K562 (cell line): ENCODE measurements at regions not wholly inside any gene's neighbourhood (a gene's known extent, or its start where the extent isn't known, plus 50 kb on each side); places are given as distances from the start of the nearest gene placed in this dataset.

Experiments
- ATAC-seq: fragments of 200-7000 bp; cut with Tn5 transposase; 3 replicates; pipeline ENCODE4 v1.9.1; 2020; ENCODE audit warnings: moderate library complexity
- BruUV-seq: library from RNA; stranded (reverse); fragments of 400-500 nt; replicated peaks from 2 replicates; lab custom pipeline; 2021; lab: Mats Ljungman, UMichigan
- CTCF ChIA-PET: fragments of 300-600 bp; formaldehyde crosslinking; extraction: SDS; loops from one replicate; lab custom pipeline; 2021; ENCODE audit warnings: low intra/inter-chr PET ratio; lab: Yijun Ruan, JAX
- POLR2A ChIA-PET: fragments of 300-600, 350-650 bp; sonication (Branson Sonifier 250); formaldehyde crosslinking; extraction: SDS; loops from one replicate; lab custom pipeline; 2021; ENCODE audit warnings: antibody characterized with exemption, inconsistent platforms; lab: Yijun Ruan, JAX
- DNase-seq, 4 experiments: peaks; one replicate each; pipeline versions ENCODE4 v3.0.0 to v3.0.0-alpha.2; 2011 to 2018; ENCODE audit warnings: low spot score in 3 of 4, mixed read lengths in 3 of 4; ENCODE audit errors: extremely low read depth in 1 of 4
- FAIRE-seq: peaks from 2 replicates; lab custom pipeline; 2011; peaks lifted over from hg19 to GRCh38; lab: Jason Lieb, UNC
- H2AFZ ChIP-seq: 2 replicates; pipeline ENCODE4 v1.6.0; 2011; ENCODE audit warnings: low read depth, low read length, control low read depth, inconsistent platforms
- H3K27ac ChIP-seq: fragments of 200-600 bp; 3 replicates; pipeline ENCODE4 v1.8.0; 2011; ENCODE audit warnings: low read depth, mild to moderate bottlenecking, control low read depth, inconsistent platforms, low read length, moderate library complexity, mixed read lengths; ENCODE audit errors: extremely low read depth
- H3K27me3 ChIP-seq, 2 experiments: fragments of 300-600 bp in 1 of 2; 2 replicates in 1 of 2; 3 replicates in 1 of 2; pipeline versions ENCODE4 v1.6.0 to v1.8.0; 2011; ENCODE audit warnings: inconsistent platforms in 2 of 2, low read length in 2 of 2, mild to moderate bottlenecking in 1 of 2, mixed read lengths in 1 of 2, moderate library complexity in 1 of 2; ENCODE audit not compliant: control insufficient read depth in 2 of 2, insufficient read depth in 2 of 2
- H3K36me3 ChIP-seq: fragments of 300-600 bp; 3 replicates; pipeline ENCODE4 v1.8.0; 2011; ENCODE audit warnings: mild to moderate bottlenecking, low read length, inconsistent platforms; ENCODE audit not compliant: control insufficient read depth, insufficient read depth
- H3K4me1 ChIP-seq, 2 experiments: fragments of 200-600 bp in 1 of 2; replicated peaks in 1 of 2; 2 replicates in 1 of 2; 3 replicates in 1 of 2; pipeline versions ENCODE4 v1.5.1 to v1.8.0; 2011; ENCODE audit warnings: inconsistent platforms in 2 of 2, low read length in 2 of 2, mild to moderate bottlenecking in 1 of 2, mixed read lengths in 1 of 2, moderate library complexity in 1 of 2; ENCODE audit not compliant: control insufficient read depth in 2 of 2, insufficient read depth in 2 of 2
- H3K4me2 ChIP-seq: 2 replicates; pipeline ENCODE4 v1.6.1; 2011; ENCODE audit warnings: low read length, control low read depth, inconsistent platforms, mixed read lengths; ENCODE audit not compliant: insufficient read depth
- H3K4me3 ChIP-seq: fragments of 200-600 bp; sonication (generic), shearing (Covaris generic); 2 replicates; pipeline ENCODE4 v1.5.1; 2016; ENCODE audit warnings: control low read depth, inconsistent platforms
- H3K79me2 ChIP-seq: fragments of 200-600 bp; 3 replicates; pipeline ENCODE4 v1.8.0; 2011; ENCODE audit warnings: low read length, inconsistent platforms; ENCODE audit not compliant: control insufficient read depth, insufficient read depth
- H3K9ac ChIP-seq, 2 experiments: 2 replicates each; pipeline versions ENCODE4 v1.6.0 to v1.6.1; 2011; ENCODE audit warnings: low read depth in 2 of 2, low read length in 2 of 2, control low read depth in 1 of 2, inconsistent platforms in 1 of 2, mild to moderate bottlenecking in 1 of 2, mixed read lengths in 1 of 2; ENCODE audit not compliant: insufficient read depth in 1 of 2
- H3K9me1 ChIP-seq: one replicate; pipeline ENCODE4 v1.6.0; 2011; ENCODE audit warnings: inconsistent platforms, mild to moderate bottlenecking, low read length, moderate library complexity; ENCODE audit not compliant: control insufficient read depth, insufficient read depth
- H3K9me3 ChIP-seq: replicated peaks from 2 replicates; pipeline ENCODE4 v1.5.1; 2011; ENCODE audit warnings: low read depth, low read length, inconsistent platforms; ENCODE audit not compliant: control insufficient read depth, insufficient read depth
- H4K20me1 ChIP-seq: replicated peaks from 2 replicates; pipeline ENCODE4 v1.6.1; 2011; ENCODE audit warnings: low read length, inconsistent platforms, mixed read lengths; ENCODE audit not compliant: control insufficient read depth, insufficient read depth
- ESRRA ChIP-seq: fragments of 450-650 bp; IDR thresholded peaks from 2 replicates; pipeline ENCODE4 v1.6.1; 2014; ENCODE audit warnings: low read depth, mild to moderate bottlenecking, moderate library complexity, borderline replicate concordance
- FOXP1 ChIP-seq: sonication (generic); formaldehyde crosslinking; IDR thresholded peaks from 2 replicates; pipeline ENCODE4 v1.8.0; 2022; ENCODE audit warnings: mild to moderate bottlenecking, missing genetic modification reagents
- HSF4 ChIP-seq: fragments of 250-450 bp; sonication (Bioruptor Pico); IDR thresholded peaks from 2 replicates; pipeline ENCODE4 v2.1.2; 2022; ENCODE audit warnings: mild to moderate bottlenecking, moderate library complexity, borderline replicate concordance
- L3MBTL2 ChIP-seq: fragments of 450-650 bp; IDR thresholded peaks from 2 replicates; pipeline ENCODE4 v1.6.1; 2016; ENCODE audit warnings: mild to moderate bottlenecking, moderate library complexity
- MCM5 ChIP-seq: fragments of 450-650 bp; IDR thresholded peaks from 2 replicates; pipeline ENCODE4 v1.6.1; 2016; ENCODE audit warnings: low read depth
- MXI1 ChIP-seq: IDR thresholded peaks from 2 replicates; pipeline ENCODE4 v1.6.1; 2011; ENCODE audit warnings: low read depth, mild to moderate bottlenecking, improper control_type of control experiment, low read length
- TBL1XR1 ChIP-seq, 2 experiments: IDR thresholded peaks; 2 replicates each; pipeline ENCODE4 v1.6.1; 2012; ENCODE audit warnings: improper control_type of control experiment in 2 of 2, low read length in 2 of 2, mild to moderate bottlenecking in 1 of 2
- ZEB2 ChIP-seq: fragments of 450-650 bp; IDR thresholded peaks from 2 replicates; pipeline ENCODE4 v1.6.1; 2016
- ZNF12 ChIP-seq: sonication (generic); formaldehyde crosslinking; IDR thresholded peaks from 2 replicates; pipeline ENCODE4 v1.4.0; 2020; ENCODE audit warnings: mild to moderate bottlenecking, missing genetic modification reagents
- ZNF232 ChIP-seq: sonication (generic); formaldehyde crosslinking; IDR thresholded peaks from 2 replicates; pipeline ENCODE4 v1.8.0; 2022; ENCODE audit warnings: mild to moderate bottlenecking, missing genetic modification reagents
- ZNF561 ChIP-seq: fragments of 450-650 bp; formaldehyde crosslinking; conservative IDR thresholded peaks from 2 replicates; pipeline ENCODE4 v1.4.0; 2020; ENCODE audit warnings: mild to moderate bottlenecking, moderate library complexity
- ZNF780A ChIP-seq: fragments of 250-450 bp; sonication (Bioruptor Pico); IDR thresholded peaks from 2 replicates; pipeline ENCODE4 v1.5.0; 2021; ENCODE audit warnings: mild to moderate bottlenecking
- ZSCAN29 ChIP-seq: fragments of 450-650 bp; IDR thresholded peaks from 2 replicates; pipeline ENCODE4 v1.6.1; 2017
- WGBS: fragments of 100-300 bp; shearing (Covaris generic); methylation state at CpG from one replicate; pipeline ENCODE4 v1.1.6; 2016; ENCODE audit warnings: low coverage, mixed read lengths; ENCODE audit not compliant: insufficient coverage; ENCODE audit errors: missing lambda C conversion rate; 5-methylcytosine and 5-hydroxymethylcytosine counted together
- in situ Hi-C: fragments of 300-500 bp; cut with MboI; formaldehyde crosslinking; loops from 4 replicates; pipeline ENCODE4 v1.15.0; 2018; ENCODE audit warnings: inconsistent platforms, mixed read lengths
- intact Hi-C: fragments of 100-400 bp; cut with micrococcal nuclease; formaldehyde crosslinking; loops from 2 replicates; pipeline ENCODE4 v1.14.2; 2022
- TF ChIP-seq, protein P1 (sequence below): sonication (generic); formaldehyde crosslinking; IDR thresholded peaks from 2 replicates; pipeline ENCODE4 v1.8.0; 2022; ENCODE audit warnings: missing genetic modification reagents, mild to moderate bottlenecking, borderline replicate concordance
- TF ChIP-seq, protein P2 (sequence below): fragments of 250-450 bp; sonication (Bioruptor Pico); IDR thresholded peaks from 2 replicates; pipeline ENCODE4 v1.4.0; 2020; ENCODE audit warnings: borderline replicate concordance

DNA sequence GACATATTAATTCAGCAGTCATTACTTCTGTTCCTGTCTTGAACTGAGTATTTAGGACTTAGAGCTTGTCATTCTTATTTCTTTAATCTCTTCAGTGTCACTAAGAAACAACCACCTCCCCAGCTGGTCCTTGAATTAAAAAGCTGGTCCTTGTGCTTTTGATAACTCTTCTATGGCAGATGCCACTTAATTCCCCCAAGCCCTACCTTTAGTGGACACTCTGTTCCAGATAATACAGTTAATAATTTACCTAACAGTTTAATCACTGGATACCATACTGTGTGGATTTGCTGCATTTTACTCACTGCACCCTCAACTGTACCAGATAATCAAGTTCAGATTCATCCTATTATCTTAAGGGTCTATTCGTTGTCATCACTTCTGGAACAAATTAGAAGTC lies 73.1 kb downstream of the SKA1 start:
- in situ Hi-C loops (no loop called here), intact Hi-C loops (loop anchor here (10.0 kb wide), 1 partner anchor 233 kb away; no protein-coding TSS in a partner anchor)
- no peak overlapping the region for H2AFZ ChIP-seq
- FAIRE-seq (no peak), DNase-seq (no peak), ATAC-seq (no peak)
- peaks cover 0 to 5% of the 10 kb centered on the region in 2 experiments; a peak in 1 of 5 replicates for H3K4me1 ChIP-seq
- H3K36me3 ChIP-seq: no peaks in the 10 kb centered on the region
- no peaks in the 10 kb centered on the region for H3K9me1 ChIP-seq
- no peak for TF ChIP-seq ZNF561 (CRISPR knock-in tag)
- TF ChIP-seq ZNF780A (CRISPR knock-in tag): no peak
- TF ChIP-seq HSF4: no peak
- TF ChIP-seq ZSCAN29: no peak
- TF ChIP-seq ESRRA: no peak
- TF ChIP-seq ZEB2: no peak
- TF ChIP-seq TBL1XR1 (IDR thresholded peaks at IDR 0.05; ENCODE audit: low read length in 2 of 2): no peak
- no peak for TF ChIP-seq MXI1
- no peak for TF ChIP-seq MCM5
- TF ChIP-seq L3MBTL2: no peak
- TF ChIP-seq, protein P1, sequence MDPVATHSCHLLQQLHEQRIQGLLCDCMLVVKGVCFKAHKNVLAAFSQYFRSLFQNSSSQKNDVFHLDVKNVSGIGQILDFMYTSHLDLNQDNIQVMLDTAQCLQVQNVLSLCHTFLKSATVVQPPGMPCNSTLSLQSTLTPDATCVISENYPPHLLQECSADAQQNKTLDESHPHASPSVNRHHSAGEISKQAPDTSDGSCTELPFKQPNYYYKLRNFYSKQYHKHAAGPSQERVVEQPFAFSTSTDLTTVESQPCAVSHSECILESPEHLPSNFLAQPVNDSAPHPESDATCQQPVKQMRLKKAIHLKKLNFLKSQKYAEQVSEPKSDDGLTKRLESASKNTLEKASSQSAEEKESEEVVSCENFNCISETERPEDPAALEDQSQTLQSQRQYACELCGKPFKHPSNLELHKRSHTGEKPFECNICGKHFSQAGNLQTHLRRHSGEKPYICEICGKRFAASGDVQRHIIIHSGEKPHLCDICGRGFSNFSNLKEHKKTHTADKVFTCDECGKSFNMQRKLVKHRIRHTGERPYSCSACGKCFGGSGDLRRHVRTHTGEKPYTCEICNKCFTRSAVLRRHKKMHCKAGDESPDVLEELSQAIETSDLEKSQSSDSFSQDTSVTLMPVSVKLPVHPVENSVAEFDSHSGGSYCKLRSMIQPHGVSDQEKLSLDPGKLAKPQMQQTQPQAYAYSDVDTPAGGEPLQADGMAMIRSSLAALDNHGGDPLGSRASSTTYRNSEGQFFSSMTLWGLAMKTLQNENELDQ: no peak
- TF ChIP-seq, protein P2, sequence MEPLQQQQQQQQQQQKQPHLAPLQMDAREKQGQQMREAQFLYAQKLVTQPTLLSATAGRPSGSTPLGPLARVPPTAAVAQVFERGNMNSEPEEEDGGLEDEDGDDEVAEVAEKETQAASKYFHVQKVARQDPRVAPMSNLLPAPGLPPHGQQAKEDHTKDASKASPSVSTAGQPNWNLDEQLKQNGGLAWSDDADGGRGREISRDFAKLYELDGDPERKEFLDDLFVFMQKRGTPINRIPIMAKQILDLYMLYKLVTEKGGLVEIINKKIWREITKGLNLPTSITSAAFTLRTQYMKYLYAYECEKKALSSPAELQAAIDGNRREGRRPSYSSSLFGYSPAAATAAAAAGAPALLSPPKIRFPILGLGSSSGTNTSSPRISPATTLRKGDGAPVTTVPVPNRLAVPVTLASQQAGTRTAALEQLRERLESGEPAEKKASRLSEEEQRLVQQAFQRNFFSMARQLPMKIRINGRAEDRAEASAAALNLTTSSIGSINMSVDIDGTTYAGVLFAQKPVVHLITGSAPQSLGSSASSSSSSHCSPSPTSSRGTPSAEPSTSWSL (CRISPR knock-in tag): no peak
- TF ChIP-seq FOXP1: no peak
- no peak for TF ChIP-seq ZNF232
- TF ChIP-seq ZNF12 (CRISPR knock-in tag): no peak
- no TSS peak for BruUV-seq
- no peak overlapping the region for H3K27ac ChIP-seq
- no peaks in the 10 kb centered on the region for H3K79me2 ChIP-seq
- H3K9ac ChIP-seq: no peak overlapping the region
- ChIA-PET CTCF (no interaction called here), POLR2A (no interaction called here)
- no peaks in the 10 kb centered on the region for H4K20me1 ChIP-seq
- no peak overlapping the region for H3K4me3 ChIP-seq
- no peaks in the 10 kb centered on the region for H3K9me3 ChIP-seq
- H3K27me3 ChIP-seq: no peaks in the 10 kb centered on the region
- no peak overlapping the region for H3K4me2 ChIP-seq
- WGBS: 0% methylated on average over 1 of the region's 1 CpG
